ENCODE measurements at regions not wholly inside any gene's neighbourhood (a gene's known extent, or its start where the extent isn't known, plus 50 kb on each side); places are given as distances from the start of the nearest gene placed in this dataset.
"Not testable (repeated sequence)": the region's sequence is repeated elsewhere in the genome, so short reads cannot be mapped to it uniquely, and the experiment has no call there.

DNA sequence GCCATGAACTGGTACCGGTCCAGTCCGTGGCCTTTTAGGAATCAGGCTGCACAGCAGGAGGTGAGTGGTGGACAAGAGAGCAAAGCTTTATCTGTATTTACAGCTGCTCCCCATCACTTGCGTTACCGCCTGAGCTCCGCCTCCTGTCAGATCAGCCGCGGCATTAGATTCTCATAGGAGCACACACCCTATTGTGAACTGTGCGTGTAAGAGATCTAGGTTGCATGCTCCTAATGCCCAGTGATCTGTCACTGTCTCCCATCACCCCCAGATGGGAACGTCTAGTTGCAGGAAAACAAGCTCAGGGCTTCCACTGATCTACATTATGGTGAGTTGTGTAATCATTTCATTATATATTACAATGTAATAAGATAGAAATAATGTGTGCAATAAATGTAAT is 319.9 kb upstream of the NOTCH2NLA start:
- H3K9me3 ChIP-seq; H3K36me3 ChIP-seq; H3K27ac ChIP-seq; H3K27me3 ChIP-seq; H3K4me1 ChIP-seq; intact Hi-C loops (cut with DNase I; ENCODE audit: low total_unique reads); DNase-seq (ENCODE audit: low spot score in 2 of 2); H3K4me3 ChIP-seq: not testable (repeated sequence)

DNA sequence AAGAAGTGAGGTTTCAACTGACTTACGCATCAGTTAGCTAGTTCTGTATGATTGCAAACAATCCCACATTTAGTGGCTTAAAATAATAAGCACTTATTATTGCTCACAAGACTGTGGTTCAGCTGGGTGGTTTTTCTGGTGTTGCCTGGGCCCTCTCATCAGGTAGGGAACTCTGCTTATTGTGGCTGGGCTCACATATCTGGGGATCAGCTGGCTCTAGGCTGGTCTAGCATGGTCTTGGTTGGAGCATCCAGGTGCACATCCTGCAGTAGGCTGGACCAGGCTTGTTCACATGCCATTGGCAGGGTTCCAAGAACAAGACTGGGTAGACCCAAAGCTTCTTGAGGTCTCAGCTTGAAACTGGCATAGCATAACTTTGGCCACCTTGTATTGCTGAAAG is 317.4 kb upstream of the NOTCH2NLA start:
- H3K4me3 ChIP-seq; H3K9me3 ChIP-seq; H3K27me3 ChIP-seq; DNase-seq (ENCODE audit: low spot score in 2 of 2); H3K4me1 ChIP-seq; intact Hi-C loops (cut with DNase I; ENCODE audit: low total_unique reads); H3K36me3 ChIP-seq; H3K27ac ChIP-seq: not testable (repeated sequence)

DNA sequence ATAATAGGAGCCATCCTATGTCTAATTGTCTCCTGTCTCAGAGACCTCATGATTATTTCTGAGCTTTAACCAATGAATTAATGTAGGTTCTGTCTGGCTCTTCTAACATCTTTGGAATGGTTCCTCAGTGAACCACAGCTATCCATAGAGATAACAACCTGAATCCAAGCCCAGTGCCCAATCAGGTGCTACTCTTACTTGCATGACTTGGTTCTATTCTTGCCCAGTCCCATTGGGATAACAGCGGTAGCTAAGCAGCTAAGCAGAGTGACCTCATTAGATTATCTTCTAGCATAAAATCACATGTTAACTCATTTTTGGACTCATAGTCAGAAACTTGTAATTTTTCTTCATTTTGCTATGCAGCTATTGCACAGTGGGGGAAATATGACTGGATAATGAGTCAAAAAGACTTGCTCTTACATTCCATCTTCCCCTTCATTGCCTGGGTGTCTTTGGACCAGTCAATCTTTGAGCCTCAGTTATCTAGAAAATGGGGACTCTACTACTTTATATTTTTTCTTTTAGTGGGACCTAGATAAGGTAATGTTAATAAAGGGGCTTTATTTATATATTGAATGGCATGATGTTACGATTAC is 309.1 kb upstream of the NOTCH2NLA start:
- intact Hi-C loops (cut with DNase I; ENCODE audit: low total_unique reads); H3K27ac ChIP-seq: not testable (repeated sequence)

DNA sequence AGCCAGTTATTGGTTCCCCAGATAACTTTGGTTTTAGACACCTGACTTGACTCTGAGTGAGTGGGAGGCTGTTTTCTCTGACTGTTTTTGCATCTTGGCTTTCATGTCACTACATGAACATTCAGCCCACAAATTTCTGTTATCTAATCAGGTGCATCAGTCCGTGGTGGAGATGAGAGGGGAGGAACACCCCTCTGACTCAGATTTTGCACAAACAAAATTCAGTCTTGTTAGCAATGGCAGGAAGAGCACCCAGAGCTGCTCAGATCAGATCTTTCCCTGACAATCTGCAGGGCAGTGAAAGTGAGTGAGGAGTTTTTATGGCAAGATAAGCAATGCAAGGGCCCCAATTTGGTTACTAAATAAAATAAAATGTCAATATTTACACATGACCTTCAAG is 307.2 kb upstream of the NOTCH2NLA start:
- intact Hi-C loops (cut with DNase I; ENCODE audit: low total_unique reads); H3K4me1 ChIP-seq; H3K27ac ChIP-seq; H3K36me3 ChIP-seq; H3K27me3 ChIP-seq; H3K4me3 ChIP-seq; H3K9me3 ChIP-seq; DNase-seq (ENCODE audit: low spot score in 2 of 2): not testable (repeated sequence)

More for the DNA sequence above, 309.1 kb upstream of the NOTCH2NLA start:
- not testable (repeated sequence) for H3K27me3 ChIP-seq; H3K9me3 ChIP-seq; H3K4me3 ChIP-seq; DNase-seq (ENCODE audit: low spot score in 2 of 2); H3K4me1 ChIP-seq; H3K36me3 ChIP-seq

DNA sequence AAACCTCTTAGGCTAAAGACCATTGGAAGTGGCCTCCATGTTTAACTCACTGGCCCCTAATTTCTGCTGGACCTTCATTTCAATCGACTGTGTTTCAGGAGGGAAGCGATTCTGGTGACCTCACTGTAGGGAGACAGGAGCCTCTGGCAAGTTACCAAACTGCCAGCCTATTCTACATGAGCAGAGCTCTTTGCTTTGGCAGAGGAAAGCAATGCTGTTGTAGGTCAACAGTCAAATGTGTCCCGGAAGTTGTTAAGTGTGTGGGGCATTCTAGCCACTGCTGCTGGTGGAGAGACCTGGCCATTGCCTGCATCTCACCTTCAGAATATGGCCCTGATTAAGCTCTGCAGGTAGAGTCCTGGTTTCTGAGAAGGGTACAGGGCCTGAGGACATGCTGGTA is 306.8 kb upstream of the NOTCH2NLA start:
- H3K27me3 ChIP-seq; H3K27ac ChIP-seq; H3K4me1 ChIP-seq; H3K9me3 ChIP-seq; DNase-seq (ENCODE audit: low spot score in 2 of 2); intact Hi-C loops (cut with DNase I; ENCODE audit: low total_unique reads); H3K4me3 ChIP-seq; H3K36me3 ChIP-seq: not testable (repeated sequence)

DNA sequence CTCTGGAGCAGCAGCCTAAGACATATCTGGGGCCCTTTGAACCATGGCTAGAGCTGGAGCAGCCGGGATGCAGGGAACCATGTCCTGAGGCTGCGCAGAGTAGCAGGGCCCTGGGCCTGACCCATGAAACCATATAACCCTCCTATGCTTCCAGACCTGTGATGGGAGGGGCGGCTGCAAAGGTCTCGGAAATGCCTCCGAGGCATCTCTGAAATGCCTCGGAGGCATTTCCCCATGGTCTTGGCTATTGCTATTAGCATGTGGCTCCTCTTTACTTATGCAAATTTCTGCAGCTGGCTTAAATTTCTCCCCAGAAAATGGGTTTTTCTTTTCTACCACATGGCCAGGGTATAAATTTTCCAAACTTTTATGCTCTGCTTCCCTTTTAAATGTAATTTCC is 302.1 kb upstream of the NOTCH2NLA start:
- DNase-seq (ENCODE audit: low spot score in 2 of 2); H3K4me3 ChIP-seq; H3K27ac ChIP-seq; intact Hi-C loops (cut with DNase I; ENCODE audit: low total_unique reads); H3K9me3 ChIP-seq; H3K4me1 ChIP-seq; H3K27me3 ChIP-seq; H3K36me3 ChIP-seq: not testable (repeated sequence)

DNA sequence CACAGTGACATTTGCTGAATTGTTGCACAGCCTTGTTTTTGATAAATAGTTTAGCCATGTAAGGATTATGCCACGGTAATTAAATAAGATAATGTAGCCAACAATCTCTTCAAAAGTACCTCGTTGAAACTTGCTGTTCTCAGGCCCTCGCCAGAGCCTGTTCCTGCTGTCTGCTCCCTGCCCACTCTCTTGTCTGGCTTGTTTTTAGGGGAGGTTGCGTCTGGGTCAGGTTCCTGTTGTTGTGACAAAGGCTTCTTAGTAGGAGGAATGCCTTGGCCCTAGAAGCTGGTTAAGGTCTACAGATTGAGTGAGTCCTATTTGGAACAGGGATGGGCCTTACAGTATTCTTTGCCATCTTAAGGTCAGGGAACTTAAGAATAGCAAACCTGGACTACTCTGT is 294.0 kb upstream of the NOTCH2NLA start:
- intact Hi-C loops (cut with DNase I; ENCODE audit: low total_unique reads); H3K4me1 ChIP-seq; H3K36me3 ChIP-seq; H3K4me3 ChIP-seq; H3K27ac ChIP-seq; H3K27me3 ChIP-seq; H3K9me3 ChIP-seq; DNase-seq (ENCODE audit: low spot score in 2 of 2): not testable (repeated sequence)

DNA sequence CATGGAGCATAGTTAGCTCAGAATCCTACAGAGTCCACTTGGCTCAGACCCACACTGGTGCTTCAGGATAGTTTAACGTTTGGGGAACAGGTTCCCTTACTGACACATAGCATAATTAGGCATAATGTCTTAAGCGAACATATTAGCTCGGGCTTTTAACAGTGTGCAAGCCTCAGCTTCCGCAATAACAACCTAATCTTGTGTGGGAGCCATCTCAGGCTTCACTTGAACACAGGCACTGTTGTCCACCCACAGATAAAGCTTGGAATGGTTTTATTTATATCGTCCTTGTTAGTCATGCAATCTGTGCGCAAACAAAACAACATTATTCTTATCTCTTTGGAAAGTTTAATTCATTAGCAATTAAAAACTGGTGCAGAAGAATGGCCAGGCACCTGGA is 293.5 kb upstream of the NOTCH2NLA start:
- H3K4me1 ChIP-seq; intact Hi-C loops (cut with DNase I; ENCODE audit: low total_unique reads); H3K4me3 ChIP-seq: not testable (repeated sequence)

DNA sequence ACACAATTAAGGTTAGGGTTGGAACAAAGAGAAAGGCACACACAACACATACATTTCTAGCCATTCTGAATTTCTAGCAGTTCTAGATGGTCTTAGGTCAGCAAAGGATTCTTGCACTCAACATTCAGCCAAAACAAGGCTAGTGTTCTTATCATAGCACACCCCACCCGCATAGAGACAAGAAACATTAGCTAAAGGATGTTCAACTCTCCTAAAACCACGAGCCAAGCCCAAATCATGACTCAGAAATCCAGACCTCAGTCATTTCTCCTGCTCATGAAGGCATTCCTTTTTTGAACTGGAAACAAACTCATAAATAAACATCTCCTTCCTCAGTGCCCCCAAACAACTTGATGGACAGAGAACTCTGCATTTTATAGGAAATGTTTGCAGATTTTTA is 293.0 kb upstream of the NOTCH2NLA start:
- DNase-seq (ENCODE audit: low spot score in 2 of 2); H3K36me3 ChIP-seq; H3K9me3 ChIP-seq: not testable (repeated sequence)

More for the DNA sequence above, 293.5 kb upstream of the NOTCH2NLA start:
- not testable (repeated sequence) for DNase-seq (ENCODE audit: low spot score in 2 of 2); H3K27me3 ChIP-seq; H3K9me3 ChIP-seq; H3K27ac ChIP-seq; H3K36me3 ChIP-seq

DNA sequence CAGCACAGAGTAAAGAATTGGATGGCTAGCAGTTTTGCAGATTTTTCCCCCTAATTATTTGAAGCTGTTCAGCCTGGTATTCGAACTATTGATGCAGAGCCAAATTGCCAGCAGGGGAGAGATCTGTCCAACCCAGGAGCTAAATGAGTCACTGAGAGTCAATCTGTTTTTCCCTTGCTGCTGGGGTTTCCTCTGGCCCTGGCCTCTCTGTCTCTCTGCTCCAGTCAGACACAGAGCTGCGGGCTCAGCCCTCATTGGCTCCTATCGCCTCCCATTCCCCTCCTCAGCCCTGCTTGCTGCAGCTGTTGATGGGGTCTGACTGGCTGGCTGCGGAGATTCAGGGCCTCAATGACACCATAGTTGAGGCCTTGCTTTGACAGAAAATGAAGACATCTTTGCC is 284.9 kb upstream of the NOTCH2NLA start:
- DNase-seq (ENCODE audit: low spot score in 2 of 2); H3K4me3 ChIP-seq; intact Hi-C loops (cut with DNase I; ENCODE audit: low total_unique reads); H3K27me3 ChIP-seq; H3K27ac ChIP-seq; H3K9me3 ChIP-seq; H3K36me3 ChIP-seq; H3K4me1 ChIP-seq: not testable (repeated sequence)

More for the DNA sequence above, 293.0 kb upstream of the NOTCH2NLA start:
- H3K27me3 ChIP-seq; H3K27ac ChIP-seq; H3K4me3 ChIP-seq; intact Hi-C loops (cut with DNase I; ENCODE audit: low total_unique reads); H3K4me1 ChIP-seq: not testable (repeated sequence)

DNA sequence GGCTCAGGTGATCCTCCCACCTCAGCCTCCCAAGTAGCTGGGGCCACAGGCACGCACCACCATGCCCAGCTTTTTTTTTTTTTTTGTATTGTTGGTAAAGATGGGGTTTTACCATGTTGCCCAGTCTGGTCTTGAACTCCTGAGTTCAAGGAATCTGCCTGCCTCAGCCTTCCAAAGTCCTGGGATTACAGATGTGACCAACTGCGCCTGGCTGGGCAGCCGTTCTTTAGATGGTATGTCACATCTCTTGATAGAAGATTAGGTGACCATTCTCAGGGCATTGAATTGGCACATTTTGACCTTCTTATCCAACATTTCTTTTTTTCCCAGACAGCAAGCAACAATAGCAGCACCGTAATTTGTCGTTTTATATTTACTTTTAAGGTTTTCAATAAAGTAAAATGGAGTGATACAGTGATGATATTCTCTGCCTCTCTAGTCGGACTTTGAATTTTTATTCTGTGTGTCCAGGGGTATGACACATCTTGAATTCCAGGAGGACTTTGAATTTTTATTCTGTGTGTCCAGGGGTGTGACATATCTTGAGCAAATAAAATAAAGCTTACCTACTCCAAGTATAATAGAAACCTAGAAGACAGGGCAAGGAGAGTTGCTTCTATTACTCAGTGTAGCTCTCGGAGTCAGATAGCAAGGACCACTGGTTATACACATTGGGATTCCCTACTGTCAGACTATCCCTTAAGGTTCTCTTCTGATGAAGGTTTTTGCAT is 282.4 kb upstream of the NOTCH2NLA start:
- not testable (repeated sequence) for H3K27me3 ChIP-seq

DNA sequence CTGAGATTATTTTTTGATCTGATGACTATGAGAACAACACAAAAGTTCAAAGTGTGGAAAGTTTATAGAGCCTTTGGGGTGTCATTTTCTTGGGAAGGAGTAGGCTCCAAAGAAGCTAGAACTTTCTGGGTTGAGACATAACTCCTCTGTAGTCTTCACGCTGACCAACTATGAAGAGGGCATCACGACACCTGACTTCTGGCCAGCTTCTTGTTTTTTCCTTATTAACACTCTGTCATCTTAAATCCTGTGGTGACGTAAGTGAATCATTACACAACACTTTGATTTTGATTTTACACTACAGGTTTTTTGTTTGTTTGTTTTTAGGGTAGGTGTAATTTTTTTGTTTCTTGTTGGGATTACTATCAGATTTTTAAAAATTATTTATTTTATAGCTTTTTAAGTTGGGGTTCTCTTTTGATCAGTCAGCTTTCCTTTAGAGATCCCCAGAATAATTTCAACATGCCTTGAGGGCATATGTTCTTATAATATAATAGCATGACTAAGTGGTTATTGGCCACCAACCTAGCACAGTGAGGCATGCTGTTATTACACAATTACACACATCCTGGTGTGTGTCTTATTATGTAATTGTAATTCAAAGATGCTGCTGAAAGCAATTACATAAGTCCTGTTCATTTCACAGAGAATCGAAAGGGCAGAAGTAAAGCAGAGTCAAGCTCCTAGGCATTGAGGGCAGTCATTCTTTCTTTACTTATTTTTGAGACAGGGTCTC is 281.6 kb upstream of the NOTCH2NLA start:
- intact Hi-C loops (cut with DNase I; ENCODE audit: low total_unique reads); H3K9me3 ChIP-seq; H3K27me3 ChIP-seq; H3K4me1 ChIP-seq; H3K27ac ChIP-seq; H3K4me3 ChIP-seq; DNase-seq (ENCODE audit: low spot score in 2 of 2); H3K36me3 ChIP-seq: not testable (repeated sequence)

More for the DNA sequence above, 282.4 kb upstream of the NOTCH2NLA start:
- intact Hi-C loops (cut with DNase I; ENCODE audit: low total_unique reads); H3K4me3 ChIP-seq; H3K27ac ChIP-seq; H3K4me1 ChIP-seq; DNase-seq (ENCODE audit: low spot score in 2 of 2); H3K36me3 ChIP-seq; H3K9me3 ChIP-seq: not testable (repeated sequence)

DNA sequence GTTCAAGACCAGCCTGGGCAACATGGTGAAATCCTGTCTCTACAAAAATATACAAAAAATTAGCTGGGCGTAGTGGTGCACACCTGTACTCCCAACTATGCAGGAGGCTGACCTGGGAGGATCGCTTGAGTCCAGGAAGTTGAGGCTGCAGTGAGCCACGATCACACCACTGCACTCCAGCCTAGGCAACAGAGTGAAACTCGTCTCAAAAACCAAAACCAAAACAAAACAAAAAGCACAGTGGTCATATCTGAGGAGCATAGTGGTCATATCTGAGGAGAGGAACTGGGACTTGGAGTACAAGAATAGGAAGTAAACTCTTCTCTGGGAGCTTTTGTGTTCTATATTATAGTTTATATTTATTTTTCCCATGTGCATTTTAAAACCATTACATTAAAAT is 275.3 kb upstream of the NOTCH2NLA start:
- intact Hi-C loops (cut with DNase I; ENCODE audit: low total_unique reads); H3K36me3 ChIP-seq; H3K27ac ChIP-seq; H3K9me3 ChIP-seq; H3K4me1 ChIP-seq; H3K4me3 ChIP-seq; DNase-seq (ENCODE audit: low spot score in 2 of 2); H3K27me3 ChIP-seq: not testable (repeated sequence)

All from breast epithelium (tissue), 4 donors.